ENCODE measurements at regions not wholly inside any gene's neighbourhood (a gene's known extent, or its start where the extent isn't known, plus 50 kb on each side); places are given as distances from the start of the nearest gene placed in this dataset.

GRCh38 chr6:137782166-137783039 is 84.7 kb upstream of the TNFAIP3 start:
- Histone ChIP-seq H3K9me3 (ENCODE audit: control insufficient read depth in 2 of 2, low read length in 2 of 2) (no peaks in the 10 kb centered on the region), H3K27me3 (ENCODE audit: control insufficient read depth, insufficient read depth, low read length) (no peaks in the 10 kb centered on the region), H3K36me3 (ENCODE audit: control insufficient read depth, insufficient read depth, low read length) (no peaks in the 10 kb centered on the region), H3K4me1 (ENCODE audit: control insufficient read depth, insufficient read depth, low read length, poor library complexity, severe bottlenecking) (no peaks in the 10 kb centered on the region), H3K27ac (ENCODE audit: insufficient read depth, low read length, poor library complexity, severe bottlenecking) (no peak overlapping the region), H3K4me3 (ENCODE audit: low read depth, low read length) (no peak overlapping the region)
- no peaks in the 10 kb centered on the region for H3K27me3 Mint-ChIP-seq
- peaks cover 0 to 1% (median 0%) of the 10 kb centered on the region in 7 donors for H3K9me3 Mint-ChIP-seq
- H3K36me3 Mint-ChIP-seq, result no peaks in the 10 kb centered on the region
- DNase-seq (no peak), ATAC-seq (ENCODE audit: low read depth in 2 of 2) (no peak)
- H3K4me3 Mint-ChIP-seq, result no peak overlapping the region
- peak overlapping the region in 2 of 3 donors; percentile 20 to 44 for H3K27ac Mint-ChIP-seq
- peaks cover under 1 to 3% (median 3%) of the 10 kb centered on the region in 4 donors for H3K4me1 Mint-ChIP-seq

GRCh38 chr6:137783710-137784109 is 83.3 kb upstream of the TNFAIP3 start:
- H3K9me3 Mint-ChIP-seq, result peaks cover 0 to 1% (median 0%) of the 10 kb centered on the region in 7 donors
- DNase-seq (no peak), ATAC-seq (ENCODE audit: low read depth in 2 of 2) (no peak)
- H3K27ac Mint-ChIP-seq, result no peak overlapping the region
- H3K4me1 Mint-ChIP-seq, result peaks cover 0 to 10% (median 1%) of the 10 kb centered on the region in 4 donors
- no peaks in the 10 kb centered on the region for H3K9me3 ChIP-seq (ENCODE audit: control insufficient read depth in 2 of 2, low read length in 2 of 2)
- H3K4me3 Mint-ChIP-seq, result no peak overlapping the region
- H3K27me3 Mint-ChIP-seq, result no peaks in the 10 kb centered on the region
- no peaks in the 10 kb centered on the region for H3K27me3 ChIP-seq (ENCODE audit: control insufficient read depth, insufficient read depth, low read length)
- H3K4me3 ChIP-seq (ENCODE audit: low read depth, low read length), result no peak overlapping the region
- no peak overlapping the region for H3K27ac ChIP-seq (ENCODE audit: insufficient read depth, low read length, poor library complexity, severe bottlenecking)
- no peaks in the 10 kb centered on the region for H3K36me3 Mint-ChIP-seq
- no peaks in the 10 kb centered on the region for H3K4me1 ChIP-seq (ENCODE audit: control insufficient read depth, insufficient read depth, low read length, poor library complexity, severe bottlenecking)
- H3K36me3 ChIP-seq (ENCODE audit: control insufficient read depth, insufficient read depth, low read length), result no peaks in the 10 kb centered on the region

- Mint-ChIP-seq H3K9me3 (peaks cover 0 to 1% (median 0%) of the 10 kb centered on the region in 7 donors), H3K27me3 (no peaks in the 10 kb centered on the region), H3K4me3 (no peak overlapping the region), H3K36me3 (no peaks in the 10 kb centered on the region), H3K27ac (no peak overlapping the region), H3K4me1 (peaks cover 0 to 15% (median 4%) of the 10 kb centered on the region in 4 donors)
- DNase-seq (no peak), ATAC-seq (ENCODE audit: low read depth in 2 of 2) (no peak)
- no peak overlapping the region for H3K4me3 ChIP-seq (ENCODE audit: low read depth, low read length)
- H3K27me3 ChIP-seq (ENCODE audit: control insufficient read depth, insufficient read depth, low read length), result no peaks in the 10 kb centered on the region
- H3K4me1 ChIP-seq (ENCODE audit: control insufficient read depth, insufficient read depth, low read length, poor library complexity, severe bottlenecking), result no peaks in the 10 kb centered on the region
- no peaks in the 10 kb centered on the region for H3K36me3 ChIP-seq (ENCODE audit: control insufficient read depth, insufficient read depth, low read length)
- no peak overlapping the region for H3K27ac ChIP-seq (ENCODE audit: insufficient read depth, low read length, poor library complexity, severe bottlenecking)
- no peaks in the 10 kb centered on the region for H3K9me3 ChIP-seq (ENCODE audit: control insufficient read depth in 2 of 2, low read length in 2 of 2)
These were observed 82.5 kb upstream of the TNFAIP3 start for GRCh38 chr6:137784583-137784982.

- H3K4me1 Mint-ChIP-seq, result peaks cover 12 to 36% (median 26%) of the 10 kb centered on the region in 4 donors
- H3K27ac Mint-ChIP-seq, result no peak overlapping the region
- H3K27me3 Mint-ChIP-seq, result no peaks in the 10 kb centered on the region
These were observed 80.0 kb upstream of the TNFAIP3 start for GRCh38 chr6:137787016-137787415.

GRCh38 chr6:137788248-137788647 is 78.8 kb upstream of the TNFAIP3 start:
- Mint-ChIP-seq H3K9me3 (no peaks in the 10 kb centered on the region), H3K36me3 (no peaks in the 10 kb centered on the region), H3K4me1 (peaks cover 13 to 42% (median 30%) of the 10 kb centered on the region in 4 donors), H3K27me3 (no peaks in the 10 kb centered on the region), H3K27ac (no peak overlapping the region), H3K4me3 (no peak overlapping the region)
- Histone ChIP-seq H3K4me1 (ENCODE audit: control insufficient read depth, insufficient read depth, low read length, poor library complexity, severe bottlenecking) (peaks cover 21% of the 10 kb centered on the region), H3K27ac (ENCODE audit: insufficient read depth, low read length, poor library complexity, severe bottlenecking) (no peak overlapping the region), H3K4me3 (ENCODE audit: low read depth, low read length) (no peak overlapping the region), H3K36me3 (ENCODE audit: control insufficient read depth, insufficient read depth, low read length) (no peaks in the 10 kb centered on the region), H3K27me3 (ENCODE audit: control insufficient read depth, insufficient read depth, low read length) (no peaks in the 10 kb centered on the region), H3K9me3 (ENCODE audit: control insufficient read depth in 2 of 2, low read length in 2 of 2) (no peaks in the 10 kb centered on the region)
- ATAC-seq (ENCODE audit: low read depth in 2 of 2) (no peak), DNase-seq (no peak)

More at GRCh38 chr6:137787016-137787415, 80.0 kb upstream of the TNFAIP3 start:
- Histone ChIP-seq H3K9me3 (ENCODE audit: control insufficient read depth in 2 of 2, low read length in 2 of 2) (no peaks in the 10 kb centered on the region), H3K4me3 (ENCODE audit: low read depth, low read length) (no peak overlapping the region), H3K4me1 (ENCODE audit: control insufficient read depth, insufficient read depth, low read length, poor library complexity, severe bottlenecking) (peaks cover 21% of the 10 kb centered on the region), H3K36me3 (ENCODE audit: control insufficient read depth, insufficient read depth, low read length) (no peaks in the 10 kb centered on the region), H3K27me3 (ENCODE audit: control insufficient read depth, insufficient read depth, low read length) (no peaks in the 10 kb centered on the region), H3K27ac (ENCODE audit: insufficient read depth, low read length, poor library complexity, severe bottlenecking) (no peak overlapping the region)
- Mint-ChIP-seq H3K36me3 (no peaks in the 10 kb centered on the region), H3K4me3 (no peak overlapping the region), H3K9me3 (peaks cover 0 to 1% (median 0%) of the 10 kb centered on the region in 7 donors)
- DNase-seq (no peak), ATAC-seq (ENCODE audit: low read depth in 2 of 2) (no peak)

GRCh38 chr6:137791281-137792159 is 75.5 kb upstream of the TNFAIP3 start:
- Mint-ChIP-seq H3K27me3 (no peaks in the 10 kb centered on the region), H3K36me3 (no peaks in the 10 kb centered on the region), H3K9me3 (no peaks in the 10 kb centered on the region), H3K27ac (peak overlapping the region; percentile 2 to 64 (median 42)), H3K4me3 (peak overlapping the region; percentile 44 to 70 (median 60)), H3K4me1 (peaks cover 35 to 67% (median 52%) of the 10 kb centered on the region in 4 donors)
- Histone ChIP-seq H3K27ac (ENCODE audit: insufficient read depth, low read length, poor library complexity, severe bottlenecking) (peak overlapping the region; percentile 45), H3K36me3 (ENCODE audit: control insufficient read depth, insufficient read depth, low read length) (no peaks in the 10 kb centered on the region), H3K4me1 (ENCODE audit: control insufficient read depth, insufficient read depth, low read length, poor library complexity, severe bottlenecking) (peaks cover 43% of the 10 kb centered on the region), H3K9me3 (ENCODE audit: control insufficient read depth in 2 of 2, low read length in 2 of 2) (no peaks in the 10 kb centered on the region), H3K27me3 (ENCODE audit: control insufficient read depth, insufficient read depth, low read length) (no peaks in the 10 kb centered on the region), H3K4me3 (ENCODE audit: low read depth, low read length) (peak overlapping the region; percentile 73)
- peak in 1 of 3 donors; percentile 45 for DNase-seq
- ATAC-seq (ENCODE audit: low read depth in 2 of 2), result no peak

GRCh38 chr6:137792160-137793033 is 74.7 kb upstream of the TNFAIP3 start:
- no peaks in the 10 kb centered on the region for H3K27me3 ChIP-seq (ENCODE audit: control insufficient read depth, insufficient read depth, low read length)
- Mint-ChIP-seq H3K4me1 (peaks cover 35 to 64% (median 52%) of the 10 kb centered on the region in 4 donors), H3K27ac (peak overlapping the region; percentile 40 to 49 (median 42)), H3K36me3 (no peaks in the 10 kb centered on the region), H3K9me3 (no peaks in the 10 kb centered on the region), H3K27me3 (no peaks in the 10 kb centered on the region), H3K4me3 (peak overlapping the region; percentile 44 to 77 (median 68))
- no peak for ATAC-seq (ENCODE audit: low read depth in 2 of 2)
- no peaks in the 10 kb centered on the region for H3K9me3 ChIP-seq (ENCODE audit: control insufficient read depth in 2 of 2, low read length in 2 of 2)
- peak overlapping the region; percentile 45 for H3K27ac ChIP-seq (ENCODE audit: insufficient read depth, low read length, poor library complexity, severe bottlenecking)
- H3K36me3 ChIP-seq (ENCODE audit: control insufficient read depth, insufficient read depth, low read length), result no peaks in the 10 kb centered on the region
- peak in 1 of 3 donors; percentile 61 for DNase-seq
- peak overlapping the region; percentile 73 for H3K4me3 ChIP-seq (ENCODE audit: low read depth, low read length)
- H3K4me1 ChIP-seq (ENCODE audit: control insufficient read depth, insufficient read depth, low read length, poor library complexity, severe bottlenecking), result peaks cover 43% of the 10 kb centered on the region
